Prostate gland (tissue), 2 donors: ENCODE measurements at regions not wholly inside any gene's neighbourhood (a gene's known extent, or its start where the extent isn't known, plus 50 kb on each side); places are given as distances from the start of the nearest gene placed in this dataset.

Experiments used
- DNase-seq: peaks from one replicate; pipeline ENCODE4 v3.0.0-alpha.2; 2019; ENCODE audit warnings: low spot score
- H3K27ac ChIP-seq, 2 donors: fragments of 200-600 bp; sonication (generic); 2 replicates each; pipeline ENCODE4 v1.5.1; 2017 to 2019
- H3K27me3 ChIP-seq: fragments of 200-600 bp; sonication (generic); replicated peaks from 2 replicates; pipeline ENCODE4 v1.5.1; 2019; ENCODE audit not compliant: insufficient read depth
- H3K36me3 ChIP-seq, 2 donors: fragments of 200-600 bp; sonication (generic); 1 replicate in 1 of 2; 2 replicates in 1 of 2; pipeline versions ENCODE4 v1.5.1 to v1.8.1; 2017 to 2019
- H3K4me1 ChIP-seq: fragments of 200-600 bp; sonication (generic); replicated peaks from 2 replicates; pipeline ENCODE4 v1.5.1; 2019
- H3K4me3 ChIP-seq, 2 donors: fragments of 200-600 bp; sonication (generic); 2 replicates each; pipeline ENCODE4 v1.5.1; 2017 to 2019
- H3K9me3 ChIP-seq: fragments of 200-600 bp; sonication (generic); 2 replicates; pipeline ENCODE4 v1.5.1; 2017
- CTCF ChIP-seq, 4 experiments: fragments of 200-600 bp in 2 of 4; fragments of 450-650 bp in 2 of 4; sonication (generic) in 2 of 4; IDR thresholded peaks; 1 replicate in 3 of 4; 2 replicates in 1 of 4; pipeline ENCODE4 v1.5.1; 2016 to 2019; ENCODE audit warnings: antibody characterized with exemption in 4 of 4, mild to moderate bottlenecking in 2 of 4, moderate library complexity in 2 of 4
- POLR2A ChIP-seq: fragments of 450-650 bp; IDR thresholded peaks from one replicate; pipeline ENCODE4 v1.6.1; 2016; ENCODE audit warnings: antibody characterized with exemption, mild to moderate bottlenecking
- POLR2AphosphoS5 ChIP-seq: sonication (generic); formaldehyde crosslinking; IDR thresholded peaks from one replicate; pipeline ENCODE4 v1.6.1; 2017; ENCODE audit warnings: antibody characterized with exemption
- WGBS: methylation state at CpG from one replicate; pipeline ENCODE4 v1.1.5; 2018; 5-methylcytosine and 5-hydroxymethylcytosine counted together
- intact Hi-C: fragments of 100-400 bp; cut with DNase I; formaldehyde crosslinking; loops from one replicate; pipeline ENCODE4 v1.14.2; 2022

GRCh38 chr11:28879869-28880268 lies 771.7 kb downstream of the METTL15 start:
- Histone ChIP-seq H3K27ac (no peak overlapping the region), H3K4me3 (no peak overlapping the region), H3K9me3 (no peaks in the 10 kb centered on the region), H3K4me1 (no peaks in the 10 kb centered on the region), H3K36me3 (no peaks in the 10 kb centered on the region), H3K27me3 (no peaks in the 10 kb centered on the region)
- intact Hi-C loops = no loop called here
- no peak for DNase-seq
- TF ChIP-seq CTCF (IDR thresholded peaks at IDR 0.05) (no peak), POLR2A (no peak), POLR2AphosphoS5 (no peak)
- WGBS = 90% methylated on average over 2 of the region's 2 CpGs

GRCh38 chr11:28878025-28878424 lies 769.8 kb downstream of the METTL15 start:
- 74% methylated on average over 4 of the region's 4 CpGs for WGBS
- H3K9me3 ChIP-seq = no peaks in the 10 kb centered on the region
- H3K36me3 ChIP-seq = no peaks in the 10 kb centered on the region

GRCh38 chr11:28877340-28877739 lies 769.2 kb downstream of the METTL15 start:
- DNase-seq = no peak
- Histone ChIP-seq H3K4me1 (no peaks in the 10 kb centered on the region), H3K36me3 (no peaks in the 10 kb centered on the region), H3K27me3 (no peaks in the 10 kb centered on the region), H3K9me3 (no peaks in the 10 kb centered on the region), H3K27ac (no peak overlapping the region), H3K4me3 (no peak overlapping the region)
- intact Hi-C loops = no loop called here
- no peak for TF ChIP-seq POLR2AphosphoS5
- no peak for TF ChIP-seq POLR2A
- no peak for TF ChIP-seq CTCF (IDR thresholded peaks at IDR 0.05)

More at GRCh38 chr11:28878025-28878424, 769.8 kb downstream of the METTL15 start:
- intact Hi-C loops = no loop called here
- no peak for DNase-seq
- TF ChIP-seq CTCF (IDR thresholded peaks at IDR 0.05) = no peak
- TF ChIP-seq POLR2A = no peak
- no peak for TF ChIP-seq POLR2AphosphoS5
- Histone ChIP-seq H3K4me1 (no peaks in the 10 kb centered on the region), H3K4me3 (no peak overlapping the region), H3K27me3 (no peaks in the 10 kb centered on the region), H3K27ac (no peak overlapping the region)

- Histone ChIP-seq H3K27ac (no peak overlapping the region), H3K27me3 (no peaks in the 10 kb centered on the region), H3K4me1 (no peaks in the 10 kb centered on the region), H3K36me3 (no peaks in the 10 kb centered on the region), H3K9me3 (no peaks in the 10 kb centered on the region), H3K4me3 (no peak overlapping the region)
- TF ChIP-seq POLR2A (no peak), CTCF (IDR thresholded peaks at IDR 0.05) (no peak), POLR2AphosphoS5 (no peak)
- no peak for DNase-seq
- intact Hi-C loops = no loop called here
- WGBS = 90% methylated on average over 1 of the region's 1 CpG
These were observed 766.5 kb downstream of the METTL15 start for GRCh38 chr11:28874706-28875105.

GRCh38 chr11:28871090-28871489 lies 762.9 kb downstream of the METTL15 start:
- WGBS = 89% methylated on average over 1 of the region's 1 CpG
- TF ChIP-seq CTCF (IDR thresholded peaks at IDR 0.05) (no peak), POLR2A (no peak), POLR2AphosphoS5 (no peak)
- no peak overlapping the region for H3K27ac ChIP-seq
- intact Hi-C loops = no loop called here
- H3K9me3 ChIP-seq = no peaks in the 10 kb centered on the region
- no peaks in the 10 kb centered on the region for H3K27me3 ChIP-seq
- no peak for DNase-seq
- no peaks in the 10 kb centered on the region for H3K4me1 ChIP-seq
- no peaks in the 10 kb centered on the region for H3K36me3 ChIP-seq
- no peak overlapping the region for H3K4me3 ChIP-seq
